ENCODE measurements at regions not wholly inside any gene's neighbourhood (a gene's known extent, or its start where the extent isn't known, plus 50 kb on each side); places are given as distances from the start of the nearest gene placed in this dataset.

GRCh38 chr13:74409551-74409950 lies 275.3 kb upstream of the KLF12 start:
- DNase-seq (ENCODE audit: low read depth) = no peak

- no peak for DNase-seq (ENCODE audit: low read depth)
These were observed 272.2 kb upstream of the KLF12 start for GRCh38 chr13:74406420-74406819.

- no peak for DNase-seq (ENCODE audit: low read depth)
These were observed 264.4 kb upstream of the KLF12 start for GRCh38 chr13:74398599-74398998.

- DNase-seq (ENCODE audit: low read depth) = no peak
These were observed 254.9 kb upstream of the KLF12 start for GRCh38 chr13:74389056-74389455.

- DNase-seq (ENCODE audit: low read depth) = no peak
These were observed 254.4 kb upstream of the KLF12 start for GRCh38 chr13:74388626-74389025.

- no peak for DNase-seq (ENCODE audit: low read depth)
These were observed 238.3 kb upstream of the KLF12 start for GRCh38 chr13:74372511-74372910.

- no peak for DNase-seq (ENCODE audit: low read depth)
These were observed 233.0 kb upstream of the KLF12 start for GRCh38 chr13:74367193-74367592.

- DNase-seq (ENCODE audit: low read depth) = no peak
These were observed 227.1 kb upstream of the KLF12 start for GRCh38 chr13:74361274-74361673.

GRCh38 chr13:74346960-74347359 lies 212.8 kb upstream of the KLF12 start:
- no peak for DNase-seq (ENCODE audit: low read depth)

- DNase-seq (ENCODE audit: low read depth) = no peak
These were observed 204.1 kb upstream of the KLF12 start for GRCh38 chr13:74338341-74338740.

- DNase-seq (ENCODE audit: low read depth) = no peak
These were observed 202.3 kb upstream of the KLF12 start for GRCh38 chr13:74336546-74336945.

GRCh38 chr13:74335370-74335769 lies 201.2 kb upstream of the KLF12 start:
- no peak for DNase-seq (ENCODE audit: low read depth)

- DNase-seq (ENCODE audit: low read depth) = no peak
These were observed 195.8 kb upstream of the KLF12 start for GRCh38 chr13:74329962-74330361.

GRCh38 chr13:74325106-74325505 lies 190.9 kb upstream of the KLF12 start:
- DNase-seq (ENCODE audit: low read depth) = no peak

- no peak for DNase-seq (ENCODE audit: low read depth)
These were observed 190.1 kb upstream of the KLF12 start for GRCh38 chr13:74324338-74324737.

GRCh38 chr13:74322562-74322961 lies 188.4 kb upstream of the KLF12 start:
- no peak for DNase-seq (ENCODE audit: low read depth)

- no peak for DNase-seq (ENCODE audit: low read depth)
These were observed 186.1 kb upstream of the KLF12 start for GRCh38 chr13:74320282-74320681.

GRCh38 chr13:74316547-74316946 lies 182.3 kb upstream of the KLF12 start:
- DNase-seq (ENCODE audit: low read depth) = no peak

GRCh38 chr13:74306496-74306895 lies 172.3 kb upstream of the KLF12 start:
- no peak for DNase-seq (ENCODE audit: low read depth)

- no peak for DNase-seq (ENCODE audit: low read depth)
These were observed 171.7 kb upstream of the KLF12 start for GRCh38 chr13:74305876-74306275.

- no peak for DNase-seq (ENCODE audit: low read depth)
These were observed 167.2 kb upstream of the KLF12 start for GRCh38 chr13:74301258-74301935.

- DNase-seq (ENCODE audit: low read depth) = no peak
These were observed 166.0 kb upstream of the KLF12 start for GRCh38 chr13:74300162-74300561.

- DNase-seq (ENCODE audit: low read depth) = no peak
These were observed 165.5 kb upstream of the KLF12 start for GRCh38 chr13:74299721-74300120.

- DNase-seq (ENCODE audit: low read depth) = no peak
These were observed 164.7 kb upstream of the KLF12 start for GRCh38 chr13:74298923-74299322.
